WTC11 (cell line): ENCODE measurements at regions not wholly inside any gene's neighbourhood (a gene's known extent, or its start where the extent isn't known, plus 50 kb on each side); places are given as distances from the start of the nearest gene placed in this dataset.

Experiments
- ATAC-seq: fragments of 200-7000 bp; cut with Tn5 transposase; 2 replicates; pipeline ENCODE4 v1.10.0; 2021; ENCODE audit warnings: mild to moderate bottlenecking, moderate library complexity
- CTCF ChIA-PET: fragments of 300-600 bp; sonication (Branson Sonifier 250); formaldehyde crosslinking; loops from one replicate; lab custom pipeline; 2021; ENCODE audit warnings: antibody characterized with exemption; lab: Charles Lee
- POLR2A ChIA-PET: fragments of 350-600 bp; sonication (Branson Sonifier 250); formaldehyde crosslinking; loops from one replicate; lab custom pipeline; 2021; ENCODE audit warnings: antibody characterized with exemption; lab: Charles Lee
- DNase-seq: peaks from one replicate; pipeline ENCODE4 v3.0.0; 2021; ENCODE audit warnings: low spot score
- H3K27ac Mint-ChIP-seq: 2 replicates; pipeline ENCODE4 v1.8.0; 2021; ENCODE audit warnings: mixed read lengths
- H3K27me3 Mint-ChIP-seq: 2 replicates; pipeline ENCODE4 v1.8.0; 2021; ENCODE audit warnings: low read depth, mild to moderate bottlenecking, moderate library complexity, mixed read lengths
- H3K36me3 Mint-ChIP-seq: 2 replicates; pipeline ENCODE4 v1.8.0; 2021; ENCODE audit warnings: mixed read lengths
- H3K4me1 Mint-ChIP-seq: 2 replicates; pipeline ENCODE4 v1.8.0; 2022; ENCODE audit warnings: mixed read lengths
- H3K4me3 Mint-ChIP-seq: 2 replicates; pipeline ENCODE4 v1.8.0; 2021; ENCODE audit warnings: mild to moderate bottlenecking, moderate library complexity, mixed read lengths
- H3K9me3 Mint-ChIP-seq: 2 replicates; pipeline ENCODE4 v1.8.0; 2021; ENCODE audit warnings: mixed read lengths
- ARID4B ChIP-seq: sonication (generic); formaldehyde crosslinking; IDR thresholded peaks from 2 replicates; pipeline ENCODE4 v1.8.0; 2023; ENCODE audit warnings: missing genetic modification reagents, mild to moderate bottlenecking, borderline replicate concordance
- CREM ChIP-seq: sonication (generic); formaldehyde crosslinking; IDR thresholded peaks from 2 replicates; pipeline ENCODE4 v1.8.1; 2022; ENCODE audit warnings: mild to moderate bottlenecking, missing genetic modification reagents, moderate library complexity
- E2F4 ChIP-seq: sonication (generic); formaldehyde crosslinking; IDR thresholded peaks from 2 replicates; pipeline ENCODE4 v1.8.1; 2022; ENCODE audit warnings: low read depth, mild to moderate bottlenecking, moderate library complexity, missing genetic modification reagents, borderline replicate concordance
- ERG ChIP-seq: fragments of 250-450 bp; sonication (Bioruptor Pico); IDR thresholded peaks from 2 replicates; pipeline ENCODE4 v1.8.0; 2021; ENCODE audit warnings: mild to moderate bottlenecking
- GABPB1 ChIP-seq: sonication (generic); formaldehyde crosslinking; IDR thresholded peaks from 2 replicates; pipeline ENCODE4 v1.8.1; 2023; ENCODE audit warnings: mild to moderate bottlenecking, missing genetic modification reagents
- JUN ChIP-seq: sonication (generic); formaldehyde crosslinking; IDR thresholded peaks from 2 replicates; pipeline ENCODE4 v1.8.0; 2023; ENCODE audit warnings: mild to moderate bottlenecking, missing genetic modification reagents
- PREB ChIP-seq: sonication (generic); formaldehyde crosslinking; IDR thresholded peaks from 2 replicates; pipeline ENCODE4 v1.8.1; 2022; ENCODE audit warnings: mild to moderate bottlenecking, missing genetic modification reagents, moderate library complexity, borderline replicate concordance
- TP53 ChIP-seq: sonication (generic); formaldehyde crosslinking; IDR thresholded peaks from 2 replicates; pipeline ENCODE4 v1.8.1; 2023; ENCODE audit warnings: mild to moderate bottlenecking, missing genetic modification reagents
- ZNF232 ChIP-seq: sonication (generic); formaldehyde crosslinking; IDR thresholded peaks from 2 replicates; pipeline ENCODE4 v1.8.0; 2022; ENCODE audit warnings: mild to moderate bottlenecking, missing genetic modification reagents
- ZNF512 ChIP-seq: sonication (generic); formaldehyde crosslinking; IDR thresholded peaks from 2 replicates; pipeline ENCODE4 v1.8.1; 2022; ENCODE audit warnings: missing genetic modification reagents, borderline replicate concordance
- TF ChIP-seq, protein P1 (sequence below): fragments of 250-450 bp; sonication (Bioruptor Pico); conservative IDR thresholded peaks from 2 replicates; pipeline ENCODE4 v1.9.0; 2021; ENCODE audit warnings: mild to moderate bottlenecking
- TF ChIP-seq, protein P2 (sequence below): fragments of 250-450 bp; sonication (Bioruptor Pico); IDR thresholded peaks from 2 replicates; pipeline ENCODE4 v1.9.0; 2021; ENCODE audit warnings: mild to moderate bottlenecking, borderline replicate concordance
- TF ChIP-seq, protein P3 (sequence below): sonication (generic); formaldehyde crosslinking; IDR thresholded peaks from 2 replicates; pipeline ENCODE4 v1.8.0; 2022; ENCODE audit warnings: mild to moderate bottlenecking, missing genetic modification reagents

DNA sequence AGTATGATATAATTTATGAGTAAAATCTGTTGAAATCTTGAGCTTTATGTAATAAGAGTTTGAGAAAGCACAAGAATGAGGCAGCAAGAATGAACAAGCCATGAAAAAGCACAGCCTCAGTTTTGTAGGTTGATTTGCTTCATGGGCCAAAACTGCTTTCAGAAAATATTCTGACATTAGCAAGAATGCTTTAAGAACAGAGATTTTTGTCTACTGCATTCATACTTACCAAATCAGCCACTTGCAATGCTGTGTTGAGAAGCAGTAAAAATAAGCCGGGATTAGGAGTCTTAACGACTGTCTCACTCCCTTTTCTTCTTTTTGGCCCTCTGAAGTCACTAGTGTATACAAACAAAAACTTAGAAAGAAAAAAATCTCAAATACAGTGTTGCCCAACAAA lies 114.5 kb downstream of the POSTN start (continued):
- no peak for TF ChIP-seq PREB (CRISPR knock-in tag)

GRCh38 chr13:37482331-37482730 lies 116.2 kb downstream of the POSTN start:
- Mint-ChIP-seq H3K9me3 (no peaks in the 10 kb centered on the region), H3K27ac (no peak overlapping the region), H3K4me1 (peaks cover 2% of the 10 kb centered on the region; the same call in 1 of the 2 replicates), H3K4me3 (no peak overlapping the region), H3K36me3 (no peaks in the 10 kb centered on the region), H3K27me3 (peaks cover 5% of the 10 kb centered on the region)
- DNase-seq (no peak), ATAC-seq (no peak)
- no peak for TF ChIP-seq CREM (CRISPR knock-in tag)
- TF ChIP-seq ARID4B (CRISPR knock-in tag): no peak
- TF ChIP-seq, protein P1, sequence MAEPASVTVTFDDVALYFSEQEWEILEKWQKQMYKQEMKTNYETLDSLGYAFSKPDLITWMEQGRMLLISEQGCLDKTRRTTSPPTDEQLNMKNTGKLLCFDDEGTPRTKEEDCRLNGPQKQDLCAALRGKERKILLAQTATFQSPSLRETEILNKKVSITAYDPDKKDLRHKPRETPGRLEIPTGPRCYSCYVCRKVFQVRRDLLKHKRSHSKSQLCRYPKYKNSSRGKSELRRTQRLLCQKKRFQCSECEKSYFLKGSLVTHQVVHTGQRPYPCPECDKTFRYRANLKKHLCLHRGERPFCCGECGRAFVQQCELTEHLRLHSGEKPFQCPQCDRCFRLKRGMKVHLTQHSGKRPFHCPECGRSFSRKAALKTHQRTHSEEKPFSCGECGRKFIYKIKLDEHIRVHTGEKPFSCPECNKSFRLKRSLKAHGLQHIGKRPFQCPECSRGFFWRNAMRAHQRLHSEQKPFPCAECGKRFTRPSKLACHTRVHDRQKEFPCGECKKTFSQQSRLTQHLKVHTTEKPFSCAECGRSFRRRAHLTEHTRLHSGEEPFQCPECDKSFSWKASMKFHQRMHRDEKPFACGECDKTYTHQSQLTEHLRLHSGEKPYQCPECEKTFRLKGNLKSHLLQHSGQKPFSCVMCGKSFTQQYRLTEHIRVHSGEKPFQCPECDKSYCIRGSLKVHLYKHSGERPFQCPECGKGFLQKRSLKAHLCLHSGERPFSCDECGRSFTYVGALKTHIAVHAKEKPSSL (CRISPR knock-in tag): no peak
- TF ChIP-seq E2F4: no peak
- TF ChIP-seq, protein P2, sequence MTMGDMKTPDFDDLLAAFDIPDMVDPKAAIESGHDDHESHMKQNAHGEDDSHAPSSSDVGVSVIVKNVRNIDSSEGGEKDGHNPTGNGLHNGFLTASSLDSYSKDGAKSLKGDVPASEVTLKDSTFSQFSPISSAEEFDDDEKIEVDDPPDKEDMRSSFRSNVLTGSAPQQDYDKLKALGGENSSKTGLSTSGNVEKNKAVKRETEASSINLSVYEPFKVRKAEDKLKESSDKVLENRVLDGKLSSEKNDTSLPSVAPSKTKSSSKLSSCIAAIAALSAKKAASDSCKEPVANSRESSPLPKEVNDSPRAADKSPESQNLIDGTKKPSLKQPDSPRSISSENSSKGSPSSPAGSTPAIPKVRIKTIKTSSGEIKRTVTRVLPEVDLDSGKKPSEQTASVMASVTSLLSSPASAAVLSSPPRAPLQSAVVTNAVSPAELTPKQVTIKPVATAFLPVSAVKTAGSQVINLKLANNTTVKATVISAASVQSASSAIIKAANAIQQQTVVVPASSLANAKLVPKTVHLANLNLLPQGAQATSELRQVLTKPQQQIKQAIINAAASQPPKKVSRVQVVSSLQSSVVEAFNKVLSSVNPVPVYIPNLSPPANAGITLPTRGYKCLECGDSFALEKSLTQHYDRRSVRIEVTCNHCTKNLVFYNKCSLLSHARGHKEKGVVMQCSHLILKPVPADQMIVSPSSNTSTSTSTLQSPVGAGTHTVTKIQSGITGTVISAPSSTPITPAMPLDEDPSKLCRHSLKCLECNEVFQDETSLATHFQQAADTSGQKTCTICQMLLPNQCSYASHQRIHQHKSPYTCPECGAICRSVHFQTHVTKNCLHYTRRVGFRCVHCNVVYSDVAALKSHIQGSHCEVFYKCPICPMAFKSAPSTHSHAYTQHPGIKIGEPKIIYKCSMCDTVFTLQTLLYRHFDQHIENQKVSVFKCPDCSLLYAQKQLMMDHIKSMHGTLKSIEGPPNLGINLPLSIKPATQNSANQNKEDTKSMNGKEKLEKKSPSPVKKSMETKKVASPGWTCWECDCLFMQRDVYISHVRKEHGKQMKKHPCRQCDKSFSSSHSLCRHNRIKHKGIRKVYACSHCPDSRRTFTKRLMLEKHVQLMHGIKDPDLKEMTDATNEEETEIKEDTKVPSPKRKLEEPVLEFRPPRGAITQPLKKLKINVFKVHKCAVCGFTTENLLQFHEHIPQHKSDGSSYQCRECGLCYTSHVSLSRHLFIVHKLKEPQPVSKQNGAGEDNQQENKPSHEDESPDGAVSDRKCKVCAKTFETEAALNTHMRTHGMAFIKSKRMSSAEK (CRISPR knock-in tag): no peak
- TF ChIP-seq TP53 (CRISPR knock-in tag): no peak
- no peak for TF ChIP-seq GABPB1 (CRISPR knock-in tag)
- CTCF ChIA-PET: no interaction called here
- POLR2A ChIA-PET: no interaction called here

DNA sequence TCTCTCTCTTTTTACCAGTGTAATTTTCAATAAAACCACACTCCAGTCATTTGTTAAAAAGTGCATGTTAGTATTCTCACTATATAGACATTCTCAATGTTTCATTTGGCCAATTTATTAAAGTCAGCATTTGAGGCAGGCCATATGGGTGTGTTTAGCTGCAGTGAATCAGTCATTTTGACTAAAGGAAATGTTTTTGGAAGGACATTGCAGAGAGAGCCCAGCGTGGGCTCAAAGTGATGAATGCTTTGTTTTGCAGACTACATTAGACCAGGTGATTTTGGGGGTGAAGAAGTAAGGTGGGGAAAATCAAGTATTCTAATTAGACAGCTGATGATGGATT lies 116.7 kb downstream of the POSTN start:
- Mint-ChIP-seq H3K27me3 (peaks cover 10% of the 10 kb centered on the region), H3K4me3 (no peak overlapping the region), H3K9me3 (no peaks in the 10 kb centered on the region), H3K36me3 (no peaks in the 10 kb centered on the region), H3K4me1 (peaks cover 2% of the 10 kb centered on the region; the same call in 1 of the 2 replicates), H3K27ac (no peak overlapping the region)
- no peak for DNase-seq
- no peak for ATAC-seq
- CTCF ChIA-PET: no interaction called here
- POLR2A ChIA-PET: no interaction called here
- TF ChIP-seq JUN: no peak
- no peak for TF ChIP-seq ZNF512 (CRISPR knock-in tag)
- no peak for TF ChIP-seq ERG (CRISPR knock-in tag)
- TF ChIP-seq, protein P3, sequence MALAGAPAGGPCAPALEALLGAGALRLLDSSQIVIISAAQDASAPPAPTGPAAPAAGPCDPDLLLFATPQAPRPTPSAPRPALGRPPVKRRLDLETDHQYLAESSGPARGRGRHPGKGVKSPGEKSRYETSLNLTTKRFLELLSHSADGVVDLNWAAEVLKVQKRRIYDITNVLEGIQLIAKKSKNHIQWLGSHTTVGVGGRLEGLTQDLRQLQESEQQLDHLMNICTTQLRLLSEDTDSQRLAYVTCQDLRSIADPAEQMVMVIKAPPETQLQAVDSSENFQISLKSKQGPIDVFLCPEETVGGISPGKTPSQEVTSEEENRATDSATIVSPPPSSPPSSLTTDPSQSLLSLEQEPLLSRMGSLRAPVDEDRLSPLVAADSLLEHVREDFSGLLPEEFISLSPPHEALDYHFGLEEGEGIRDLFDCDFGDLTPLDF (CRISPR knock-in tag): no peak
- no peak for TF ChIP-seq ZNF232 (CRISPR knock-in tag)
